GM19397 (cell line): ENCODE measurements at regions not wholly inside any gene's neighbourhood (a gene's known extent, or its start where the extent isn't known, plus 50 kb on each side); places are given as distances from the start of the nearest gene placed in this dataset.
A peak's percentile ranks its signal among the peaks of the same experiment; 100 is the strongest.
"Not testable (repeated sequence)": the region's sequence is repeated elsewhere in the genome, so short reads cannot be mapped to it uniquely, and the experiment has no call there.

ENCODE experiments used
- ATAC-seq: cut with Tn5 transposase; IDR thresholded peaks from one replicate; pipeline ENCODE4 v1.9.1; 2021; ENCODE audit warnings: mild to moderate bottlenecking, moderate library complexity; ENCODE audit not compliant: unreplicated experiment

GRCh38 chr2:89831641-89832498, 1140.4 kb downstream of the RPIA start:
- no peak for ATAC-seq

DNA sequence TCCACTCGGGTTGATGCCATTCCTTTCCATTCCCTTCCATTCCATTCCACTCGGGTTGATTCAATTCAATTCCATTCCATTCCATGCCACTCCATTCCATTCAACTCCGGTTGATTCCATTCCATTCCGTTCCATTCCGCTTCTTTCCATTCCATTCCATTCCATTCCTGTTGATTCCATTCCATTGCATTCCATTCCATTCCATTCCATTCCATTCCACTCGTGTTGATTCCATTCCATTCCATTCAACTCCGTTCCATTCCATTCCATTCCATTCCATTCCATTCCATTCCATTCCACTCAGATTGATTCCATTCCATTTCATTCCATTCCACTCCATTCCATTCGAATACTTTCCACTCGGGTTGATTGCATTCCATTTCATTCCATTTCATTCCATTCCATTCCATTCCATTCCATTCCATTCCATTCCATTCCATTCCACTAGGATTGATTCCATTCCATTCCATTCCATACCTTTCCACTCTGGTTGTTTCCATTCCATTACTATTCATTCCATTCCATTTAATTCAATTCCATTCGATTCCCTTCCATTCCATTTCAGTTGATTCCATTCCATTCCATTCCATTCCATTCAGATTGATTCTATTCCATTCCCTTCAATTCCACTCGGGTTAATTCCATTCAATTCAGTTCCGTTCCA, 1141.8 kb downstream of the RPIA start:
- peak; percentile 44 for ATAC-seq

- ATAC-seq, result no peak
Observed at GRCh38 chr2:89833780-89834117, 1142.3 kb downstream of the RPIA start.

GRCh38 chr2:89834306-89834705, 1142.8 kb downstream of the RPIA start:
- ATAC-seq, result no peak

DNA sequence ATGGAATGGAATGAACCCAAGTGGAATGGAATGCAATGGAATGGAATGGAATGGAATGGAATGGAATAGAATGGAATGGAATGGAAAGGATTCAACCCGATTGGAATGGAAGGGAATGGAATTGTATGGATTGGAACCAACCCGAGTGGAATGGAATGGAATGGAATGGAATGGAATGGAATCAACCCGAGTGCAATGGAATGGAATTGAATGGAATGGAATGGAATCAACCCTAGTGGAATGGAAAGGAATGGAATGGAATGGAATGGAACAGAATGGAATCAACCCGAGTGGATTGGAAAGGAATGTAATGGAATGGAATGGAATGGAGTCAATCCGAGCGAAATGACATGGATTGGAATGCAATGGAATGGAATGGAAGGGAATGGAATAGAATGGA, 1144.9 kb downstream of the RPIA start:
- ATAC-seq, result peak; percentile 37

- ATAC-seq, result no peak
Observed at GRCh38 chr2:89837962-89838625, 1146.6 kb downstream of the RPIA start.

DNA sequence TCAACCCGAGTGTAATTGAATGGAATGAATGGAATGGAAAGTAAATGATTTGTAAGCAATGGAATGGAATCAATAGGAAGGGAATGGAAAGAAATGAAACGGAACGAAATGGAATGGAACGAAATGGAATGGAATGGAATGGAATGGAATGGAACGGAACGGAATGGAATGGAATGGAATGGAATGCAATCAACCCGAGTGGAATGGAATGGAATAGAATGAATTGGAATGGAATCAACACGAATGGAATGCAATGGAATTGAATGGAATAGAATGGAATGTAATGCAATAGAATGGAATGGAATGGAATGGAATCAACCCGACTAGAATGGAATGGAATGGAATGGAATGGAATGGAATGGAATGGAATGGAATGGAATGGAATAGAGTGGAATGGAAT, 1148.7 kb downstream of the RPIA start:
- ATAC-seq, result not testable (repeated sequence)

GRCh38 chr2:89840781-89841475, 1149.5 kb downstream of the RPIA start:
- ATAC-seq, result not testable (repeated sequence)

DNA sequence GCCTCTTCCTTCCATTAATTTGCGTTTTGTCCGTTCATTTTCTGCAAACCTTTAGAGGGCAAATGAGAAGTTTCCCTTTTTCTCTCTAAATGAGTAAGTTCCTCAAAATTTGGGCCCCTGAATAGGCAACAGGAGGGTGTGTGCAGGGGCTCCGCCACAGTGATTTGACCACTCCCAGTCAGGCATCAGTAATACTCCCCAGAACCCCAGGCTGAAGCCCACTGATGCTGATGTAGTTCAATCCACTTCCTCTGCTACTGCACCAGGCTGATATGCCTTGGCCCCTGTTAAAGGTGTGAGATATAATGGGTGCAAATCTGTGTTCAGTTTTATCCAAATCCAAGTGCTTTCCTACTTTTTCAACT, 1150.0 kb downstream of the RPIA start:
- ATAC-seq, result no peak

- no peak for ATAC-seq
Observed at GRCh38 chr2:89842180-89842908, 1150.9 kb downstream of the RPIA start.

DNA sequence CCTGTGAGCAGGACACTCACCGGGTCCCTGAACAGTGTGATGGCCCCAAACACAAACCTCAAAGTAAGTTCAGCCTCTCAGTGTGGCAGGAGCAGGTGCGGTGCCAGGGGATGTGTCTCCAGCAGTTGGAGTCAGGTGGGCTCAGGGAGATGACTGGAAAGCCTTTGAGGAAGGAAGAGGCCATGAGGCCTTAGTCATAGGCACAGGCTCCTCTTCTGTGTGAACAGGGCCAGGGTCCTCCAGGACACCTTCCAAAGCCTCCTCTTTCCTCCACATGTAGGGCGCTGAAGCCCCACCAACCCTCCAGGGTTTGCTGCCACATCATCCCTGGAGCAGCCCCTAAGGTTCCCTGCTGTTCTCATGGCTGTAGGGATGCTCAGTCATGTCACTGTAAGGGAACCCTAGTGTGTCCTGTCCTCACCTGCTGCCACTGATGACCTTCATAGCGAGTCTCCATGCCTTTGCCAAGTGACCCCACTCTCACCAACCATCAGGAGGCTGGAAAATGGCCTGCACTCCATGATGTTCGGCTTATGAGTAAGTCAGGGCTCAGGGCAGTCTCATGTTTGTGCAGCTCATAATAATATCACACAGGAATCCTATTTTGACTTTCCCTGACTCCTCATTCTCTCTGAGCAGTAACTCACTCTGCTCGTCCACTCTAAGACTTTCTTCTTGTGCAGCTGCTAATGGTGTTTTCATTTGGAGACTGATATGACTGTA, 1152.9 kb downstream of the RPIA start:
- ATAC-seq, result no peak

GRCh38 chr2:89845532-89845931, 1154.1 kb downstream of the RPIA start:
- no peak for ATAC-seq

DNA sequence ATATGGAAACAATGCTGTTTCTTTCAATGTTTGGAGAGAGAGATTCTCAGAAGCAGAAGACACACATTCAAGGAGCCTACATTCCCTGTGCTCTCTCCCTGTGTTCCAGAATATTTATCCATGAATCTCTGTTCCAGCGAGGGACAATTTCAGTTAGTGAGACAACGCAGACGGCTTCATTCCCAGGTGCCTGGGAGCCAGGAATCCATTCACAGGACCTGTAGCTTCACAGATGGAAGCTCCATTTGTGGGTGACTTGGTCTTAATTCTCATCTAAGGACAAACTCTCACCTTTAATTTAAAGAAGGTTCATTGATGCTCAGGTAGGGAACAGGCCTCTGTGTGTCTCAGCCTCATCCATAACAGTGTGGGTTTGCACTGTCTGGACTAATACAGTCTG, 1156.6 kb downstream of the RPIA start:
- ATAC-seq, result no peak

DNA sequence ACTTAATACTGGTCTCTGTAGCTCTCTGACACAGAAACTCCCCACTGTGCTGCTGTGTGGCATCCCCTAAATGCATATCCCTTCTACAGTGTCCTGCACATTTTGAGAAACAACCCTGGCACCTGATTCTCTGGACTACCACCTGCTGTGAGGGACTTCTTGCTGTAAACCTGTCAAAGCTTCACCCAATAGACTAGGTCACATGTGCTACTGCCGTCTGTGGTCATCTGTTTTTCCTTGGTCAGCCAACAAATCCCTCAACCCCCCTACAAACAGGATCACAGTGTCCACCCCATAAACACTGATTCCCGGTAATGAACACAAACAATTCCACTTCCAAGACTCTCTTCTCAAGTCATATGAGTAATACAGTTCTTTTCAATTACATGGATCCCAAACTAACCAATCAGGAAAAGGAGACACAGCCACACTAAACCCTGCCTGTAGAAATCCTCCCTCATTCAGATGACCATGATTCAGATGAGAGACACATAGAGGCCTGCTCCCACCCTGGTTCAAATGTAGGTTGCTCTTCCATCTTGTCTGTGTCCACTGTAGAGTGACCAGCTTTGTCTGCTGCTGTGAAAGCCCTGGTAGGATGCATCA, 1157.4 kb downstream of the RPIA start:
- no peak for ATAC-seq

DNA sequence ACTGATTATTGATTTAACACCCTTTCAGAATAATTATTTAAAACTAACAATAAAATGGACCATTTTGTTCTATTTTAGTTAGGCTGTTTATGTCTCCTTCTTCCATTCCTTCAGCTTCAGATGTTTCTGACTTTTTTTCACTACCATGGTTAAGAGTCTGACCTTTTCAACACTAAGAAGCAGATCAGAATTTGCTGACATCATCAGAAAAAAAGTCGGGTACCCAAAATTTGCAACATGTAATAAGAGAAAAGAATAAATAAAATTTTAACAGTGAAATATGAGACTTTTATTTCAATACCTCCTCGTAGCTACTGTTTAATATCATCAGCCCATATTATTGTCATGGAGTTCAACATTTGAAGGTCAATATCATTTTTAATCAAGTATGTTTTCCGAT, 1158.3 kb downstream of the RPIA start:
- no peak for ATAC-seq

- no peak for ATAC-seq
Observed at GRCh38 chr2:89850481-89850880, 1159.0 kb downstream of the RPIA start.

GRCh38 chr2:89850881-89851582, 1159.6 kb downstream of the RPIA start:
- no peak for ATAC-seq

DNA sequence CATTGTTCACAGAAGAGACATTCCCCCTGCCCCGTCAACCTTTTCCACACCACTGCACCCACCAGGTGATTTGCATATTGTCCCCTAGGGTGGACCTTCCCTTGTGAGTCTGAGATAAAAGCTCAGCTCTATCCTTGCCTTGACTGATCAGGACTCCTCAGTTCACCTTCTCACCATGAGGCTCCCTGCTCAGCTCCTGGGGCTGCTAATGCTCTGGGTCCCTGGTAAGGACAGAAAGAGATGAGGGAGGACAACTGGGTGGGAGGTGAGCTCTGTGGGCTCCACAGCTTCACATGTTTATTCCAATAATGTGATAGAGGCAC, 1160.1 kb downstream of the RPIA start:
- ATAC-seq, result no peak

- not testable (repeated sequence) for ATAC-seq
Observed at GRCh38 chr2:89853427-89853826, 1162.0 kb downstream of the RPIA start.
